Ureter (tissue), 1 donor: ENCODE measurements at regions not wholly inside any gene's neighbourhood (a gene's known extent, or its start where the extent isn't known, plus 50 kb on each side); places are given as distances from the start of the nearest gene placed in this dataset.

Experiments used
- DNase-seq: peaks from one replicate; pipeline ENCODE4 v3.0.0-alpha.2; 2020; ENCODE audit warnings: low spot score
- donor health status: DM: yes; HTN: yes; CAD: no.

DNA sequence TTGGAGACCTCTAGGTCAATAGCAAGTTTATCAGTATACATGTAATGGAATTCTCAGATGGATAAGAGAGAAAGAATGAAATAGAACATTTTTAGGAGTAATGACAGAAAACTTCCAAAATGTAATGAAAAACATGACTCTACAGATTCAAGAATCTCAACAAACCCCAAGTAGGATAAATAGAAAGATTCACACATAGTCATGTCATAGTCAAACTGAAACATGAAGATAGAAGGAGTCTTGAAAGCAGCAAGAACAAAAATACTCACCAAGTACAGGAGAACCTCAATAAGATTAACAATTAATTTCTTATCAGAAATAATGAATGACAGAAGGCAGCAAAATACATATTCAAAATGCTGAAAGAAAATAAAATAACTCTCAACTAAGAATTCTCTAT lies 164.5 kb downstream of the SPATA31D1 start:
- no peak for DNase-seq

DNA sequence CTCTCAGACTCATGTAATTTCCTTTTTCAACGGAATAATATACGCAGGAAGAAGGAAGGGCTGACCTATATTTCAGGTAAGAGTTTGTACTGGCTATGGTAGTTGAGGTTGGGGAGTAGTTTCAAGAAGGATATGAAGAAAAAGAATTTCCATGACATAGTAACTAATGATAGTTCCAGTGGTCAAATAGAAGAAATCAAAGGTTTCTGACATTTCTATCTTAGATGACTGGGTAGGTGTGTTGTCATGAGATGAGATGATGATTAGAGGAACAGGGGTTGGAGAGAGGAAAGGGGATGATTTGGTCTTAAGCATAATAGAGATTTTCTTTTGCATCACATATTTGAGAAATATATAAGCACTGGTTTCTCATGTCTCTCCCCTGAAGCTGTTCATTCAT lies 166.0 kb downstream of the SPATA31D1 start:
- no peak for DNase-seq

DNA sequence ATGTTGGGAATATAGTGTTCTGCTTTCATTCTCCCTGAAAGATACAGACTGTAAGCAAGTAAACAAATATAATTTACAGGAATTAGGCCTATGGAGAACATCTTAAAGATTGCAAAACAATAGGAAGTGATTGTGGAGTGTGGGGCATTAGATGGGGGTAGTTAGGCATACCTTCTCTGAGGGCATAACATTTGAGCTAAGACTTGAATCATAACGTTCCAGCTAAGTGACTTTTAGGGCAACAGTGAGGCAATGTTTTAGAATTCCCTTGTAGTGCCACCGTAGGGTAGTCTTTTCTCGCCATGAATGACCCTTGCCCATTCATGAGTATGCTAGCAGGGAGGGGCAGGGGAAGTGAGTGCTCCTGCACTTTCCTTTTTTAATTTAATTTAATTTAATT lies 173.3 kb downstream of the SPATA31D1 start:
- DNase-seq: no peak

DNA sequence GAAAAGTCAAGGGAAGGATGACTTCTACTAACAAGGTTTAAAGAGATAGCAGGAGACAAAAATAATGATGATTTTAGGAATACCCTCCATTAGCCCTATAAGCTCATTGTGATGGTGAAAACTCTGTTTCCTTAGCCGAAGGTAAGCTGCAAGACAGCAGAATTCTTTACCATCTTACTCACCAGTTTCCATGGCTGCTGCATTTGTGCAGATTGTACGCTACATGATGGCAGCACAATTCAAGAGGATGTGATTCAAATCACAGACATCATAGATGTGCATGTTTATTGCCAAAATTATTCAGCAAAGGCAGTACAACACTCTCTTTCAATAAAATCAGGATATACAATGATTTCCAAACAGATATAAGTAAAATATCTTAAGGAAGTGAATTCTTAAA lies 175.6 kb downstream of the SPATA31D1 start:
- no peak for DNase-seq

DNA sequence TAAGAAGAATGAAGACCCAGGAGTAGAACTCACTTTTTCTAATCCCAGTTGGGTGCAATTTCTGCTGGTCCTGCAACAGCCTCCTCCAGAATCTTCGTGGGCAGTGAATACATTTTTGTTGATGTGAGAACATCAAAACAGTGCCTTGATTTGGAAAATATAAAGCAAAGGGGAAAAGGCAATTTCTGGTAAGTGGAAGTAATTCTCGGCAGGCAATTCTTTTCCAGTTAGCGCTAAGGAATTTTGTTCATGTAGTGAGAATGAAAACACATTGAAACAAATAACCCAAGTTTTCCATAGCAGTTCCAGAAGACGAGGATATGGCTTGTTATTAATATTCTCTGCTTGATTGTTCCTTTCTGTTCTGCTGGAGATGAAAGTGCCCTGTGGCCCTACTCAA lies 178.7 kb downstream of the SPATA31D1 start:
- DNase-seq: no peak

DNA sequence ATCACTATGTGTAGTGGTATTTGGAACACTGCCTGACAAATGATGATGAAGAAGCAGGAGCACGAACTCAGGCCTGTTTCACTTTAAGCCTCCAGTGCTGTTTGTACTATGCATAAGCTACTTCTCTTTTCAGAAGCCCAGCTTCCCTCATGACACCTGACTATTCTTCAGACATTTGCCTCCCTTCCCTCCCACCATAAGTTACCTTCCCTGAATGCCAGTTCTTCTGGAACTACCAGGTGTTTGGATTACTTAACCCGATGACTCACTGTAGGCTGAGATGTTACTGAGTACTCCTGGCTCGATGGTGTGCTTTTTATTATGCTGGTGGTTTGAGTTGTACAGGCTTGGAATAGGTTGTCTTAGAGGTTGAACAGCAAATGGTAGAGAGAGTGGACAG lies 180.0 kb downstream of the SPATA31D1 start:
- DNase-seq: no peak

DNA sequence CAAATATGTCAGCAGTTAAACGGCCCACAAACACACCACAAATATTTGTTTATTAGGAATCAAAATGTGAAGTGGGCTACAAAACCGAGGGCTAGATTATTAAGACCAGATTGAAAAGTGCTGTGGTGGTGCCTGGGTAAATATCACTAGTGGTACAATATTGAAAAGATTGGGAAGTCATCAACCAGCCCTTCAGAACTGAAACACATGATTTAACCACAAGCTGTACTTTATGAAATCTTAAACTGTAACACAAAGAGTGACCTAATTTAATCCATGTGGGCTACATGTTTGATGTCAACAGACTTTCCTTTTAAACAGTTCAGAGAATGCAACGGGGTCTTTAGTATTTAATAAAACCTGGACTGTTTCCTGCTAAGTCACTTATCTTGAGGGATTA lies 182.3 kb downstream of the SPATA31D1 start:
- no peak for DNase-seq

DNA sequence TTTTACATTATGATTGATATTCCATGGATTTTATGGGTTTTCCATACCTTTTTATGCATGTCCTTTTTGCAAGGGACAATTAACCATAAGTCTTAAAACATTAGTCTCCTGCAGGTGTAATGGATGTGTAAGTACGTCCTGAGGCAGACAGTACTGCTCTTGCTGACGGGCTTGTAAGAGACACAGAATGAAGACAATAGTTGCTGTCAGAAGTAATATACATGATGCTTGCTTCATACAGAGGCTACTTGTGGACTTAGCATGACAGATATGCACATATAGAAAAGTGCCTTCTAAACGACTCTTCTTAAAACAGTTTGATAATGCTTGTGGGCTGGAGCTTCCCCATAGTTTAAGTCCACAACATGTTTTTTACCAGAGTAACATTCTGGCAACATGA lies 182.7 kb downstream of the SPATA31D1 start:
- no peak for DNase-seq

DNA sequence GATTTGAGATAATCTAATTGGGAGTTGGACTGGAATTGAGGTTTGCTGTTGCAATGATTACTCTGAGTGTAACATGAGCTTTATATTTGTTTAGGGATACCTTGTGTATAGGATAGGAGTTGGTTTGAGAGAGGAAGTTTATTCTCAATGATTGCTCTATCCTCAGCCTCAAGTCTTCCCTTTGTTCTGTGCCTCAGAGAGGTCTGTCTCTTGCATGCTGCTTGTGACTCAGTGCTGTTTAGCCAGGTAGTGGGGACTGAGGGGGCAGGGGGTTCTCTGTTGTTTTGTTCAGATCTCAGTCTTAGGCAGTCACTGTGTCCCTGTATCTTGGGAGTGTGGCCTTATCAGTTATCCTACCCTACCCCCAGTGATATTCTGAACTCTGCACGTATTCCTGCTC lies 192.1 kb downstream of the SPATA31D1 start:
- DNase-seq: no peak

DNA sequence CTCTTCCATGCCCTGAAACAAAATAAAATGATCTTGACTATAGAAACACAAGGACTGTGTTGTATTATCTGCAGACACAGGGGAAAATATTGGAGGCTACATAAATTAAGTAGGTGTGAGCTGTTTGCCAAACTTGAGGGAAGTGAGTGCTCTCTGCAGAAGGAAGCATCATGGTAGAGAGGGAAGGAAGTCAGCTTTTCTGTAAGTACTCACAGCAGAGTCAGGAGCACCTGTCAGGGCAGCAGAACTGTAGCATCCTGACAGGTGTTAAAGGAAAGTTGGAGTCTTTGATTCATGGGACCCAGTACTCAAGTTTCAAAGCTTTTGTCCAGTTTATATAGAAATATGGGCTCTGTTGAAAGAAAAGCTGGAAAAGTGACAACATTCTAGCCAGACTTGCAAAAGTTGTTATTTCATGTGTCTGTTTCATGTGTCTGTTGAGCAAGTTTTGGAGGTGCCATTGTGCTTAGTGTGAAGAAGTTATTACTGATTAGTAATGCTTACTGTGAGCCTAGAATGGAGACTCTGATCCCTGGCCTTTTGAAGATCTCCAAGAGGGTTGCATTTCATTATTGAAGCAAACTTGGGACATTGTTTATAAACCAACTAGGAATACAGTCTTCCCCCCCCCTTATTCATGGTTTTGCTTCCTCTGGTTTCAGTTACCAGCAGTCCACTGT lies 194.7 kb downstream of the SPATA31D1 start:
- DNase-seq: no peak

DNA sequence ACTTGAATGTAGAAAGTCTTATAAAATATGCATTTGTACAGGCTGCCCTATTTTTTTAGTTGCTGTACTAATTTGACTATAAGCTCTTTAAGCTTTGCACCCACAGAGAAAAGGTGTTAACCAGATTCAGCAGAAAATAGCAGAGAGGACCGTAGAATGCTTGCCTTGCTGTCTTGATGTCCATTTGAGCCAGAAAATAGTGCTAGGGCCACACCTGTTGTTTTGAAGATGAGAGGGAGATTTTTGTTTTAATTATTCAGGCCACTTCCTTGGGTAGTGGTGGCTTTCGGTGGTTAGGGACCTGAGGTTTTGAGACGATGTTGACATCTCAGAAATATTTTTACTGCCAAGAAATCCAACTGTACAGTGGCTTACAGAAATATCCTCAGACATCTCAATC lies 196.0 kb downstream of the SPATA31D1 start:
- no peak for DNase-seq

DNA sequence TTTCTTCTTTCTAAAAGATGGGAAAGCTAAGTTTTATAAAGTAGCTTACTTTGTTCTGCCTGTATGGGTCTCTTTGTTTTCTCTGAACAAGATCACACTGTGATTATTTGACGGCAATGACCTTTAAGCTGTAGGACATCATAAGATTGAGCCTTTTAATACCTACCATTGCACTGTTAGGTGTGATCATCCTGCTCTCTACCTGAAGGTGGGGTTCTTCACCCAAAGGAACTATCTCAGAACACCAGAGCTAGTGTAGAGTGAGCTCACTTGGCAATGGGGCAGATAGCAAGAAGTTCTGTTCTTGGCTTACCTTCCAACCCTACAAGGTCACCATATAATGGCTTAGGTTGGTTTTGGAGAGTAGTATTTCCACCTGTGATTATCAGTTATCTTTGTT lies 200.2 kb downstream of the SPATA31D1 start:
- DNase-seq: no peak

DNA sequence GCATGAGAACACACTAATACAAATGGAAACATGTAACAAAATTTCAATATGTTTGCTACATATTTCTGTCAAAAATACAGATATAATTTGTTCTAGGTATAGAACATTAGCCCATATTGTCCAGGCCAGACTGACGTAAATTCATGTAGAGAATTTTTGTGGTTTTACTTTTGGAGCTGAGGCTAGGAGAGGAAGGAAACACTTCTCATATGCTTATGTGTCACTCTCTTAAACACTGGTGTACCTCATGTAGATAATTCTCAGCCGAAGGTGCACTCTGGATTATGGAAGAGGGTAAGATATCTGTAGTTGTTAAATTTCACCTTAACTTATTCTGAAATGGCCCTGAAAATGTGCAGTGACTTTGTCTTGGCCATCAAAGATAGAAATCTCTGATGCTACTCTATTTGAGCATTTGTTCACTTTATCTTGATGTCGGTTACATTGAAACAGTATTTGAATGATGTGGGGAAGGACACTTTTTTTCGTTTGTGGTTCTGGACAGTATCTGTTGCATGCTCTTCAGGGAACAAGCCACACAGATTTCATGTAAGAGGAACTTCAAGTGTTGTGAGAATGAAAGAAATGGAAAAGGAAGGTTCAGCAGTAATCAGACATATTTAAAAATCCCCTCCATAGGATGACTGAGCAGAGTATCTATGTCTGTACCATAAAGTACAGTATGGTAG lies 202.7 kb downstream of the SPATA31D1 start:
- DNase-seq: no peak

DNA sequence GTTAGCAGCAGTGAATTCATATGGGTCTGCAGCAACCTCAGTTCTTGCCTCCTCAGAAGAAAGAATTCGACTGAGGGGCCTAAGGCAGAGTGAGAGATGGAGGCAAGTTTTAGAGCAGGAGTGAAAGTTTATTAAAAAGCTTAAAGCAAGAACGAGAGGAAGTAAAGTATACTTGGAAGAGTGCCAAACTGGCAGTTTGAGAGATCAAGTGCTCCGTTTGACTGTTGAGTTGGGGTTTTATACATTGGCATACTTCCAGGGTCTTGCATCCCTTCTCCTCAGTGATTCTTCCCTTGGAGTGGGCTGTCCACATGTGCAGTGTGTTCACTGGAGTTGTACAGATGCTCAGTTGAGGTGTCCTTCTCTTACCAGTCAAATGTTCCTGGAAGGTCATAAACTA lies 203.6 kb downstream of the SPATA31D1 start:
- DNase-seq: no peak

DNA sequence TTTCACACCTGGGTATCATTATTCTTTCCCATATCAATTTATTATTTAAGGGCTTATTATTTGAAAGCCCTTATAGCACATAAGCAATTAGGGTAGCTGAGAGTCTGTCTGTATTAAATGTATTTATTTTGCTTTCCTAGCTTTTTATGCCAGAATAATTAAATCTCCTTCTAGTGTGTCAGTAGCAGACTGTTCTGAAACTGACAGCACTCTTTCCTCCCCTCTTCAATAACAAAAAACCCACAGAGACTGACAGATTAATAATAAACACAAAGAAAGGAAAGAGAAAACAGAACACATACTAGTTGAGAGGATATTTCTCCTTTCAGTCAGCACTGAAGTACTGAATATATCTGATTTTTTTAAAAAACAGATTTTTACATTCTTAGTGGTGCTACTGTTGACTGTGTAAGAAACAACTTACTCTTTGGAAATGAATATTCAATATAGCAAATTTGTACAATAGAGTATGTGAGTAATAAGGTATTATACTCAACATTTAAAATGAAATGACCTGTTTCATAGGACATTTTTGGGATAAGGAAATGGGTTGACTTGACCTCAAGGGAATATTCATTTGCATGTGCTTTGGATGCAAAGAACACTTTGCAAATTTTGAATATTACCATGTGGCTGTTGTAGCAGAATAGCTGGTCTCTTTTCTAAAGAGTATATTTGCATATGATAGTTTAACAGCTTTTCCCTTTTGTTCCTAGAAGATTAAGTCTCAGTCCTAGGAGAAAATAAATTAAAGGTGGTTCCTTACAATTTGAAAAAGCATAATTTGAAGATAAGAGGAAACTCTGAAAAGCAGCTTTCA lies 208.3 kb downstream of the SPATA31D1 start:
- DNase-seq: no peak

DNA sequence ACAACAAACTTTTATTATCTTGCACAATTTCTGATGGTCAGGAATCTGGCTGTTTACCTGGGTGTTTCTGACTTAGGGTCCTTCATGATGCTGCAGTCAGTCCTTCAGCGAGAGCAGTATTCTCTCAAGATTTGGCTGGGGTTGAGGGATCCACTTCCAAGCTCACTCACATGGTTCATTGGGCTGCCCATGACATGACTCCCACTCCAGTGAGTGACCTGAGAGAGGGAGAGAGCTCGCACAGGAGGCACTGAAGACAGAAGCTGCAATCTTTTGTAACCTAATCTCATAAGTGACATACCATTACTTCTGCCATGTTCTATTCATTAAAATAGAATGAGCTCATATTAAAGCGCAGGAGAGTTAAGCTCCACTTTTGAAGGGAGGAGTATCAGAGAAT lies 212.6 kb downstream of the SPATA31D1 start:
- DNase-seq: no peak

DNA sequence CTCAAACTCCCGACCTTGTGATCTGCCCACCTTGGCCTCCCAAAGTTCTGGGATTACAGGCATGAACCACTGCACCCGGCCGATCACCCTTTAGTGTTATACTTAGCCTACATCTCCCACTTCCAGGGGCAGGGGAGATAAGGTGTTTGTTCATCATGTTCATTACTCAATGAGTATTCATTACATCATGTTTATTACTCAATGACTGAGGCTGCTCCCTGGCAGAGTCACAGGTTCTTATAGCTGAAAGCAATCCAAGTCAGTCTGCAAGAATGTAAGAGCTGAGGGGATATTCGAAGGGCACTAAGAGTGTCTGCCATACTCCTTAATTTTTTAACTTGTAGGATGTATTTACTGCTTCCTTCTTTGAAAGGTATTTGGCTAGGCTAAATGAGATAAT lies 214.2 kb downstream of the SPATA31D1 start:
- no peak for DNase-seq

DNA sequence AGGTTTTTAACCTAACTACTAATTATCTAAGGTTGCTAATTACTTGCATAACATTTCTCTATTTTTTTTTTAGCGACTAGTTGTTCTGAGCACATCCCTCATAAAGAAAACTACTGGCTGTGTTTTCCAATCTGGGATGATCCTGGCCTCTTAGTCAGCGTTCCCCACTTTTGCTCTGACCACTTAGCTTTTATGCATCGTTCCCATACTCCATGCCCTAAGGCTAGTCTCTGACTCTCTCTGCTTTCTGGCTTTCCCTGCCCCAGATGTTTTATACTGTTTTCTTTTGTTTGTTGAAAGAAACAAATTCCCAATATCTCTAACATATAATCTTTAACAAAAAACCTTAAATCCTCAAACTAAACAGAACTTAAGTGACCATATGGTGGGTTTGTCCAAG lies 217.9 kb downstream of the SPATA31D1 start:
- no peak for DNase-seq

DNA sequence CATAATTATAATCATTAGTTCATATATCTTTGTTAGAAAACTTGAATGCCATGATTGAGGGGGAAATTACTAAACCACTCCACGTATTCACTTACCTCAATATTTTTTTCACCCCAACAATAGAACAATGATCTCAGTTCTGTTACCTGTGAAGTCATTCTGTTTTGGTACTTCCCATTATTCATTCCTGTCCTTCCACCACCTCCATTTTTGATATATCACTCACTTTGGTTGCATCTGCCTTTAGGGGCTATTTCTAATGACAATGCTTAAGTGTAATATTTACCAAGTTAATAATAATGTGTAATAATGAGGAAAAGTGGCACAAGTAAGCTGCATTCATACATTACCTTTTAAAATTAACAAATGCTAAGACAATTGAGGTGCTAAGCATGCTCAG lies 218.4 kb downstream of the SPATA31D1 start:
- DNase-seq: no peak

DNA sequence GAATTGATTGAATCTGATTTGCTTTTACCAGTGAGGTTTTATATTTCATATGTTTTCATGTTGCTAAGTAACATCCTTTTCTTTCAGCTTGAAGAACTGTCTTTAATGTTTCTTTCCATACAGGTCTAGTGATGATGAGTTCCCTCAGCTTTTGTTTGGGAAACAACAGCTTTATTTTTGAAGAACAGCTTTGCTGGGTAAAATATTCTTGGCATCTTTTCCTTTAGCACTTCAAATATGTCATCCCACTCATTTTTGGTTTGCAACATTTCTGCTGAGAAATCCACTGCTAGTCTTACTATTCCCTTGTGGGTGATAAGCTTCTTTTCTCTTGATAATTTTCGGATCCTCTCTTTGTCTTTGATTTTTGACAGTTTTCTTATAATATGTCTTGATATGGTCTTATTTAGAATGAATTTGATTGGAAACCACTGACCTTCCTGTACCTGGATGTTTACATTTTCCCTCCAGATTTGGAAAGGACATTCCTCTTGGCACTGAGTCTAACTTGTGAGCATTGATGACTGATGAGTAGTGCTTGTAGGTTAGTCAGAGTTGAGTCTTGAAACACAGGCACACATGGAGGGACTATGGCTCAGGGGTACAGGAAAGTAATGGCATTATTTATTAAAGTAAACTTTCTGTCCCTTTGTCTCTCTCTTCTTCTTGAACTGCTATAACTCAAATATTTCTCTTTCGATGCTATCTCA lies 220.3 kb downstream of the SPATA31D1 start:
- DNase-seq: no peak

DNA sequence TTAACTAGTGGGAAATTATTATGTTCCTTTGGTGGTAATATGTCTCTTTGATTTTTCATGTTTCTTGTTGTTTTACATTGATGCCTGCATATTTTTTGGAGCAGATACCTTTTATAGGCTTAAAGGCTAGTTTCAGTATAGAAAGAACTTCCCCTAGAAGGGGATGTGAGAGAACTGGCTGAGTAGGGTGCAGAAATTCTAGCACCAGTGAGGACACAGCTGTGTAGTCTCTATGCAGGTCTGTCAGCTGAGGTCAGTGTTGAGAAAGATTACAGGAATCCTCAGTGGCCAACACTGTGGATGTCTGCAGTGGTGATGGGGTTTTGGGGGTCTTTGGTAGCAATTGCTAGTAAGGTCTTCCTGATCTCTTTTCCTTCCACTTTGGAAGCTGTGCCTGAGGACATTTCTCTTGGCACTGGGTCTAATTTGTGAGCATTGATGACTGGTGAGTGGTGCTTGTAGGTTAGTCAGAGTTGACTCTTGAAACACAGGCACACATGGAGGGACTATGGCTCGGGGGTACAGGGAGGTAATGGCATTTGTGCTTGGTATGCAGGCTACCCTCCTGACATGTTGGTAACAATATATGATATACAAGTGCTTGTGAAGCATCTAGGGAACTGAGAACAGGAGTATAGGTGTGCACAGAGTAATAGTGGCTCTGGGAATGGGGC lies 221.4 kb downstream of the SPATA31D1 start:
- DNase-seq: no peak

DNA sequence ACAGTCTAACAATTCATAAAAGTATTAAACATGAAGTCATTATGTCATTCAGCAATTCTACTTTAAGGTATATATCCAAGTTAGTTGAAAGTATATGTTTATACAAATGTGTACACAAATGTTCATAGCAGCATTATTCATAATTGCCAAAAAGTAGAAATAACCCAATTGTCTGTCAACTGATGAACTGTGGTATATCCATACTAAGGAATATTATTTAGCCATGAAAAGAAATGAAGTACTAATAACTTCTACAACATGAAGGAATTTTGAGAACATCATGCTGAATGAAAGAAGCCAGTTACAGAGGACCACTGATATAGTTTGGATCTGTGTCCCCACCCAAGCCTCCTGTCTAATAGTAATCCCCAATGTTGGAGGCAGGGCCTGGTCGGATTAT lies 224.3 kb downstream of the SPATA31D1 start:
- no peak for DNase-seq
